K562 (cell line): ENCODE measurements at regions not wholly inside any gene's neighbourhood (a gene's known extent, or its start where the extent isn't known, plus 50 kb on each side); places are given as distances from the start of the nearest gene placed in this dataset.

ENCODE experiments used
- ATAC-seq: fragments of 200-7000 bp; cut with Tn5 transposase; 3 replicates; pipeline ENCODE4 v1.9.1; 2020; ENCODE audit warnings: moderate library complexity
- BruUV-seq: library from RNA; stranded (reverse); fragments of 400-500 nt; replicated peaks from 2 replicates; lab custom pipeline; 2021; lab: Mats Ljungman, UMichigan
- CTCF ChIA-PET: fragments of 300-600 bp; formaldehyde crosslinking; extraction: SDS; loops from one replicate; lab custom pipeline; 2021; ENCODE audit warnings: low intra/inter-chr PET ratio; lab: Yijun Ruan, JAX
- POLR2A ChIA-PET: fragments of 300-600, 350-650 bp; sonication (Branson Sonifier 250); formaldehyde crosslinking; extraction: SDS; loops from one replicate; lab custom pipeline; 2021; ENCODE audit warnings: antibody characterized with exemption, inconsistent platforms; lab: Yijun Ruan, JAX
- DNase-seq, 4 experiments: peaks; one replicate each; pipeline versions ENCODE4 v3.0.0 to v3.0.0-alpha.2; 2011 to 2018; ENCODE audit warnings: low spot score in 3 of 4, mixed read lengths in 3 of 4; ENCODE audit errors: extremely low read depth in 1 of 4
- FAIRE-seq: peaks from 2 replicates; lab custom pipeline; 2011; peaks lifted over from hg19 to GRCh38; lab: Jason Lieb, UNC
- H2AFZ ChIP-seq: 2 replicates; pipeline ENCODE4 v1.6.0; 2011; ENCODE audit warnings: low read depth, low read length, control low read depth, inconsistent platforms
- H3K27ac ChIP-seq: fragments of 200-600 bp; 3 replicates; pipeline ENCODE4 v1.8.0; 2011; ENCODE audit warnings: low read depth, mild to moderate bottlenecking, control low read depth, inconsistent platforms, low read length, moderate library complexity, mixed read lengths; ENCODE audit errors: extremely low read depth
- H3K27me3 ChIP-seq, 2 experiments: fragments of 300-600 bp in 1 of 2; 2 replicates in 1 of 2; 3 replicates in 1 of 2; pipeline versions ENCODE4 v1.6.0 to v1.8.0; 2011; ENCODE audit warnings: inconsistent platforms in 2 of 2, low read length in 2 of 2, mild to moderate bottlenecking in 1 of 2, mixed read lengths in 1 of 2, moderate library complexity in 1 of 2; ENCODE audit not compliant: control insufficient read depth in 2 of 2, insufficient read depth in 2 of 2
- H3K36me3 ChIP-seq: fragments of 300-600 bp; 3 replicates; pipeline ENCODE4 v1.8.0; 2011; ENCODE audit warnings: mild to moderate bottlenecking, low read length, inconsistent platforms; ENCODE audit not compliant: control insufficient read depth, insufficient read depth
- H3K4me1 ChIP-seq, 2 experiments: fragments of 200-600 bp in 1 of 2; replicated peaks in 1 of 2; 2 replicates in 1 of 2; 3 replicates in 1 of 2; pipeline versions ENCODE4 v1.5.1 to v1.8.0; 2011; ENCODE audit warnings: inconsistent platforms in 2 of 2, low read length in 2 of 2, mild to moderate bottlenecking in 1 of 2, mixed read lengths in 1 of 2, moderate library complexity in 1 of 2; ENCODE audit not compliant: control insufficient read depth in 2 of 2, insufficient read depth in 2 of 2
- H3K4me2 ChIP-seq: 2 replicates; pipeline ENCODE4 v1.6.1; 2011; ENCODE audit warnings: low read length, control low read depth, inconsistent platforms, mixed read lengths; ENCODE audit not compliant: insufficient read depth
- H3K4me3 ChIP-seq: fragments of 200-600 bp; sonication (generic), shearing (Covaris generic); 2 replicates; pipeline ENCODE4 v1.5.1; 2016; ENCODE audit warnings: control low read depth, inconsistent platforms
- H3K79me2 ChIP-seq: fragments of 200-600 bp; 3 replicates; pipeline ENCODE4 v1.8.0; 2011; ENCODE audit warnings: low read length, inconsistent platforms; ENCODE audit not compliant: control insufficient read depth, insufficient read depth
- H3K9ac ChIP-seq, 2 experiments: 2 replicates each; pipeline versions ENCODE4 v1.6.0 to v1.6.1; 2011; ENCODE audit warnings: low read depth in 2 of 2, low read length in 2 of 2, control low read depth in 1 of 2, inconsistent platforms in 1 of 2, mild to moderate bottlenecking in 1 of 2, mixed read lengths in 1 of 2; ENCODE audit not compliant: insufficient read depth in 1 of 2
- H3K9me1 ChIP-seq: one replicate; pipeline ENCODE4 v1.6.0; 2011; ENCODE audit warnings: inconsistent platforms, mild to moderate bottlenecking, low read length, moderate library complexity; ENCODE audit not compliant: control insufficient read depth, insufficient read depth
- H3K9me3 ChIP-seq: replicated peaks from 2 replicates; pipeline ENCODE4 v1.5.1; 2011; ENCODE audit warnings: low read depth, low read length, inconsistent platforms; ENCODE audit not compliant: control insufficient read depth, insufficient read depth
- H4K20me1 ChIP-seq: replicated peaks from 2 replicates; pipeline ENCODE4 v1.6.1; 2011; ENCODE audit warnings: low read length, inconsistent platforms, mixed read lengths; ENCODE audit not compliant: control insufficient read depth, insufficient read depth
- EGR1 ChIP-seq: fragments of 450-650 bp; conservative IDR thresholded peaks from 2 replicates; pipeline ENCODE4 v1.6.1; 2017; ENCODE audit warnings: mild to moderate bottlenecking
- ESRRA ChIP-seq: fragments of 450-650 bp; IDR thresholded peaks from 2 replicates; pipeline ENCODE4 v1.6.1; 2014; ENCODE audit warnings: low read depth, mild to moderate bottlenecking, moderate library complexity, borderline replicate concordance
- HCFC1 ChIP-seq: IDR thresholded peaks from 2 replicates; pipeline ENCODE4 v1.6.1; 2012; ENCODE audit warnings: low read depth, low read length, improper control_type of control experiment
- HMG20B ChIP-seq: fragments of 250-450 bp; sonication (Bioruptor Pico); IDR thresholded peaks from 2 replicates; pipeline ENCODE4 v1.5.0; 2021; ENCODE audit warnings: mild to moderate bottlenecking
- HNRNPUL1 ChIP-seq: fragments of 200-400 bp; formaldehyde crosslinking; IDR thresholded peaks from 2 replicates; pipeline ENCODE4 v1.6.1; 2017; ENCODE audit warnings: low read length
- MTF1 ChIP-seq: fragments of 250-450 bp; sonication (Bioruptor Pico); IDR thresholded peaks from 2 replicates; pipeline ENCODE4 v1.9.0; 2021; ENCODE audit warnings: moderate library complexity, mild to moderate bottlenecking, inconsistent platforms, borderline replicate concordance
- NFE2 ChIP-seq: IDR thresholded peaks from 2 replicates; pipeline ENCODE4 v1.6.1; 2014; ENCODE audit warnings: antibody characterized with exemption, low read depth
- SIX5 ChIP-seq, 2 experiments: IDR thresholded peaks; 2 replicates each; pipeline ENCODE4 v1.6.1; 2011; ENCODE audit warnings: low read length in 2 of 2, borderline replicate concordance in 1 of 2, low read depth in 1 of 2, mild to moderate bottlenecking in 1 of 2, moderate library complexity in 1 of 2; ENCODE audit not compliant: insufficient read depth in 1 of 2
- SP2 ChIP-seq: IDR thresholded peaks from 2 replicates; pipeline ENCODE4 v1.6.1; 2011; ENCODE audit warnings: mild to moderate bottlenecking, low read depth, low read length, moderate library complexity; ENCODE audit not compliant: poor library complexity, severe bottlenecking; ENCODE audit errors: extremely low read depth
- SRSF9 ChIP-seq: fragments of 200-400 bp; formaldehyde crosslinking; IDR thresholded peaks from 2 replicates; pipeline ENCODE4 v1.6.1; 2017; ENCODE audit warnings: low read depth, low read length, borderline replicate concordance
- ZNF175 ChIP-seq: fragments of 200-800 bp; sonication (Bioruptor generic); IDR thresholded peaks from 2 replicates; pipeline ENCODE4 v1.6.1; 2016; ENCODE audit warnings: low read depth, mild to moderate bottlenecking, missing genetic modification characterization, missing compliant biosample characterization
- ZNF644 ChIP-seq: fragments of 200-800 bp; sonication (Bioruptor generic); IDR thresholded peaks from 2 replicates; pipeline ENCODE4 v1.6.1; 2016; ENCODE audit warnings: low read depth, missing genetic modification characterization, missing compliant biosample characterization
- WGBS: fragments of 100-300 bp; shearing (Covaris generic); methylation state at CpG from one replicate; pipeline ENCODE4 v1.1.6; 2016; ENCODE audit warnings: low coverage, mixed read lengths; ENCODE audit not compliant: insufficient coverage; ENCODE audit errors: missing lambda C conversion rate; 5-methylcytosine and 5-hydroxymethylcytosine counted together
- in situ Hi-C: fragments of 300-500 bp; cut with MboI; formaldehyde crosslinking; loops from 4 replicates; pipeline ENCODE4 v1.15.0; 2018; ENCODE audit warnings: inconsistent platforms, mixed read lengths
- intact Hi-C: fragments of 100-400 bp; cut with micrococcal nuclease; formaldehyde crosslinking; loops from 2 replicates; pipeline ENCODE4 v1.14.2; 2022
- TF ChIP-seq, protein P1 (sequence below): fragments of 450-650 bp; IDR thresholded peaks from 2 replicates; pipeline ENCODE4 v1.6.1; 2017; ENCODE audit warnings: antibody characterized with exemption
- TF ChIP-seq, protein P2 (sequence below): IDR thresholded peaks from 2 replicates; pipeline ENCODE4 v1.6.1; 2012; ENCODE audit warnings: low read depth, low read length, improper control_type of control experiment, borderline replicate concordance
- TF ChIP-seq, protein P3 (sequence below): fragments of 450-650 bp; IDR thresholded peaks from 2 replicates; pipeline ENCODE4 v1.6.1; 2018; ENCODE audit not compliant: partially characterized antibody

DNA sequence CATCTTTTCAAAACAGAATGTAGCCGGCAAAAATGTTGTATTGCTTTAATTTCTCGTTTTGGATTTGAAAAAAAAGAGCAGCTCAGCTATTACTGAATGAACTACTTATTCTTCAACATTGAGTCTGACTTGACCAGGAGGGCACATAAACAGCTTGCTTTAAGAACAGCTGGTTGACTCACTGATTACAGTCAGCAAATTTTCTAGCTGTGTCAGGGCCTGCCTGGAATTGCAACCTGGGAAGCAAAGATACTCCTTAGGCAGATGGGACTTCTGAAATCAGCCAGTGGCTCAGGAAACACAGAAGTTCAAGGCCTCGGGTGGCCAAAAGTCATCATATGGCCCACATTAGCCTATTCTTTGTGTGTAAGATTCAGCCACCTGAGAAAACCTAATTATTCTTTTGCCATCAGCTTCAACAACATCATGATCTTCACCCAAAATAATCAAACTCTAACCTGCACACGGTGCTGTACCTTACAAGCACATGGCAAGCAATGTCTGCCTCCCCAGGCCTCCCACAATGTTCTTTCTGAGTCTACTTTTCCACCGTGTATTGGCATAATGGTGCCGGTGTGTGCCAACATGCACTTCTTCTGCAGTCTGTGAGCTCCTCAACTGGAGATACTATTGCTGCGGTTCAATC is 307.2 kb downstream of the HHIPL2 start:
- Histone ChIP-seq H3K27ac (peak overlapping the region; percentile 33; the same call in 2 of the 3 replicates), H3K27me3 (no peaks in the 10 kb centered on the region), H3K9ac (no peak overlapping the region), H3K9me3 (peaks cover 3% of the 10 kb centered on the region; the same call in 1 of the 2 replicates), H2AFZ (peak overlapping the region; percentile 52), H3K36me3 (no peaks in the 10 kb centered on the region), H3K4me2 (no peak overlapping the region; the same call in 1 of the 2 replicates), H3K9me1 (no peaks in the 10 kb centered on the region), H3K4me3 (no peak overlapping the region), H4K20me1 (no peaks in the 10 kb centered on the region), H3K4me1 (peaks cover 0 to 6% of the 10 kb centered on the region in 2 experiments; a peak in 2 of 5 replicates), H3K79me2 (no peaks in the 10 kb centered on the region)
- FAIRE-seq: peak; percentile 52
- DNase-seq: peak in 2 of 4 experiments; percentile 38 to 60
- in situ Hi-C loops: no loop called here
- intact Hi-C loops: no loop called here
- POLR2A ChIA-PET: interaction anchor here (0.6 kb wide), 1 partner anchor 142 kb away, joined by 3 read pairs; no protein-coding TSS in a partner anchor
- WGBS: 3% methylated on average over 7 of the region's 7 CpGs
- CTCF ChIA-PET: no interaction called here
- BruUV-seq: no TSS peak
- ATAC-seq: peak; percentile 87
- TF ChIP-seq HCFC1 (no peak), ESRRA (no peak), MTF1 (no peak), SRSF9 (no peak), ZNF175 (CRISPR knock-in tag) (no peak), SP2 (no peak), HMG20B (no peak), ZNF644 (no peak), EGR1 (no peak), NFE2 (peak; percentile 98), HNRNPUL1 (no peak), SIX5 (IDR thresholded peaks at IDR 0.05; ENCODE audit: borderline replicate concordance in 1 of 2, insufficient read depth in 1 of 2, low read depth in 1 of 2, low read length in 2 of 2) (no peak)
- TF ChIP-seq, protein P1, sequence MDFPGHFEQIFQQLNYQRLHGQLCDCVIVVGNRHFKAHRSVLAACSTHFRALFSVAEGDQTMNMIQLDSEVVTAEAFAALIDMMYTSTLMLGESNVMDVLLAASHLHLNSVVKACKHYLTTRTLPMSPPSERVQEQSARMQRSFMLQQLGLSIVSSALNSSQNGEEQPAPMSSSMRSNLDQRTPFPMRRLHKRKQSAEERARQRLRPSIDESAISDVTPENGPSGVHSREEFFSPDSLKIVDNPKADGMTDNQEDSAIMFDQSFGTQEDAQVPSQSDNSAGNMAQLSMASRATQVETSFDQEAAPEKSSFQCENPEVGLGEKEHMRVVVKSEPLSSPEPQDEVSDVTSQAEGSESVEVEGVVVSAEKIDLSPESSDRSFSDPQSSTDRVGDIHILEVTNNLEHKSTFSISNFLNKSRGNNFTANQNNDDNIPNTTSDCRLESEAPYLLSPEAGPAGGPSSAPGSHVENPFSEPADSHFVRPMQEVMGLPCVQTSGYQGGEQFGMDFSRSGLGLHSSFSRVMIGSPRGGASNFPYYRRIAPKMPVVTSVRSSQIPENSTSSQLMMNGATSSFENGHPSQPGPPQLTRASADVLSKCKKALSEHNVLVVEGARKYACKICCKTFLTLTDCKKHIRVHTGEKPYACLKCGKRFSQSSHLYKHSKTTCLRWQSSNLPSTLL: no peak
- TF ChIP-seq, protein P2, sequence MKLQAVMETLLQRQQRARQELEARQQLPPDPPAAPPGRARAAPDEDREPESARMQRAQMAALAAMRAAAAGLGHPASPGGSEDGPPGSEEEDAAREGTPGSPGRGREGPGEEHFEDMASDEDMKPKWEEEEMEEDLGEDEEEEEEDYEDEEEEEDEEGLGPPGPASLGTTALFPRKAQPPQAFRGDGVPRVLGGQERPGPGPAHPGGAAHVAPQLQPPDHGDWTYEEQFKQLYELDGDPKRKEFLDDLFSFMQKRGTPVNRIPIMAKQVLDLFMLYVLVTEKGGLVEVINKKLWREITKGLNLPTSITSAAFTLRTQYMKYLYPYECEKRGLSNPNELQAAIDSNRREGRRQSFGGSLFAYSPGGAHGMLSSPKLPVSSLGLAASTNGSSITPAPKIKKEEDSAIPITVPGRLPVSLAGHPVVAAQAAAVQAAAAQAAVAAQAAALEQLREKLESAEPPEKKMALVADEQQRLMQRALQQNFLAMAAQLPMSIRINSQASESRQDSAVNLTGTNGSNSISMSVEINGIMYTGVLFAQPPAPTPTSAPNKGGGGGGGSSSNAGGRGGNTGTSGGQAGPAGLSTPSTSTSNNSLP: no peak
- TF ChIP-seq, protein P3, sequence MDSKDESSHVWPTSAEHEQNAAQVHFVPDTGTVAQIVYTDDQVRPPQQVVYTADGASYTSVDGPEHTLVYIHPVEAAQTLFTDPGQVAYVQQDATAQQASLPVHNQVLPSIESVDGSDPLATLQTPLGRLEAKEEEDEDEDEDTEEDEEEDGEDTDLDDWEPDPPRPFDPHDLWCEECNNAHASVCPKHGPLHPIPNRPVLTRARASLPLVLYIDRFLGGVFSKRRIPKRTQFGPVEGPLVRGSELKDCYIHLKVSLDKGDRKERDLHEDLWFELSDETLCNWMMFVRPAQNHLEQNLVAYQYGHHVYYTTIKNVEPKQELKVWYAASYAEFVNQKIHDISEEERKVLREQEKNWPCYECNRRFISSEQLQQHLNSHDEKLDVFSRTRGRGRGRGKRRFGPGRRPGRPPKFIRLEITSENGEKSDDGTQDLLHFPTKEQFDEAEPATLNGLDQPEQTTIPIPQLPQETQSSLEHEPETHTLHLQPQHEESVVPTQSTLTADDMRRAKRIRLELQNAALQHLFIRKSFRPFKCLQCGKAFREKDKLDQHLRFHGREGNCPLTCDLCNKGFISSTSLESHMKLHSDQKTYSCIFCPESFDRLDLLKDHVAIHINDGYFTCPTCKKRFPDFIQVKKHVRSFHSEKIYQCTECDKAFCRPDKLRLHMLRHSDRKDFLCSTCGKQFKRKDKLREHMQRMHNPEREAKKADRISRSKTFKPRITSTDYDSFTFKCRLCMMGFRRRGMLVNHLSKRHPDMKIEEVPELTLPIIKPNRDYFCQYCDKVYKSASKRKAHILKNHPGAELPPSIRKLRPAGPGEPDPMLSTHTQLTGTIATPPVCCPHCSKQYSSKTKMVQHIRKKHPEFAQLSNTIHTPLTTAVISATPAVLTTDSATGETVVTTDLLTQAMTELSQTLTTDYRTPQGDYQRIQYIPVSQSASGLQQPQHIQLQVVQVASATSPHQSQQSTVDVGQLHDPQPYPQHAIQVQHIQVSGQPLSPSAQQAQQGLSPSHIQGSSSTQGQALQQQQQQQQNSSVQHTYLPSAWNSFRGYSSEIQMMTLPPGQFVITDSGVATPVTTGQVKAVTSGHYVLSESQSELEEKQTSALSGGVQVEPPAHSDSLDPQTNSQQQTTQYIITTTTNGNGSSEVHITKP: no peak
